K562 (cell line): ENCODE measurements at regions not wholly inside any gene's neighbourhood (a gene's known extent, or its start where the extent isn't known, plus 50 kb on each side); places are given as distances from the start of the nearest gene placed in this dataset.

Source experiments
- ARNT ChIP-seq, 2 experiments: fragments of 450-650 bp; IDR thresholded peaks; 2 replicates each; pipeline ENCODE4 v1.6.1; 2016; ENCODE audit warnings: mild to moderate bottlenecking in 1 of 2
- ATF2 ChIP-seq: sonication (generic); formaldehyde crosslinking; IDR thresholded peaks from 2 replicates; pipeline ENCODE4 v1.8.1; 2022; ENCODE audit warnings: missing genetic modification reagents
- GMEB1 ChIP-seq: fragments of 250-450 bp; sonication (Bioruptor Pico); IDR thresholded peaks from 2 replicates; pipeline ENCODE4 v1.4.0; 2020; ENCODE audit warnings: mild to moderate bottlenecking
- ZBTB49 ChIP-seq: sonication (generic); formaldehyde crosslinking; IDR thresholded peaks from 2 replicates; pipeline ENCODE4 v1.8.0; 2022; ENCODE audit warnings: missing genetic modification reagents, mild to moderate bottlenecking, borderline replicate concordance
- ZFP36 ChIP-seq: fragments of 150-350 bp; IDR thresholded peaks from 2 replicates; pipeline ENCODE4 v1.6.1; 2018; ENCODE audit warnings: low read length, low read depth; ENCODE audit not compliant: partially characterized antibody
- TF ChIP-seq, protein P1 (sequence below): fragments of 250-450 bp; sonication (Bioruptor Pico); IDR thresholded peaks from 2 replicates; pipeline ENCODE4 v1.5.0; 2020; ENCODE audit warnings: mild to moderate bottlenecking, borderline replicate concordance
- TF ChIP-seq, protein P2 (sequence below), 2 experiments: IDR thresholded peaks; 2 replicates each; pipeline ENCODE4 v1.6.1; 2011; ENCODE audit warnings: borderline replicate concordance in 1 of 2, control low read depth in 1 of 2, low read depth in 1 of 2, low read length in 1 of 2, mild to moderate bottlenecking in 1 of 2, mixed read lengths in 1 of 2, moderate library complexity in 1 of 2; ENCODE audit not compliant: insufficient read depth in 1 of 2, insufficient read length in 1 of 2, poor library complexity in 1 of 2, severe bottlenecking in 1 of 2; ENCODE audit errors: extremely low read depth in 1 of 2
- TF ChIP-seq, protein P3 (sequence below): fragments of 450-650 bp; IDR thresholded peaks from 2 replicates; pipeline ENCODE4 v1.6.1; 2016; ENCODE audit warnings: low read depth, mild to moderate bottlenecking, moderate library complexity

DNA sequence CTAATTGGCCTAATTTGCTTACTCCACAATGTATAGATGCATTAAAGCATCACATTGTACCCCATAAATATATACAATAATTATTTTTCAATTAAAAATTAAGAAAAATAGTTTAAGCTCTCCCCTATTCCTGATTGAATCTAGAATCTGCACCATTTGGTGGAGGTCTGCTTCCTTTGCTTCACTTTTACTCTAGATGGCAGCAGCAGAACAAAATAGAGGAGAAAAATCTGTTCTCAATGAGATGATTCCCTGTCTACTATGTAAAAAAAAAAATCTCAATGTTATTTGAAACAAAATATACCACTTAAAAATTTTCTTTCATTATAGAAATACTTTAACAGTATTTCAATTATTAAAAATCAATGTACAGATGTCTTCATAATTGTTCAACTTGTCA, 109.6 kb upstream of the FXR1 start (continued):
- no peak for TF ChIP-seq ZFP36
- TF ChIP-seq ATF2, result no peak
- no peak for TF ChIP-seq ZBTB49 (CRISPR knock-in tag)
- no peak for TF ChIP-seq ARNT (IDR thresholded peaks at IDR 0.05)
- TF ChIP-seq GMEB1 (CRISPR knock-in tag), result no peak
- TF ChIP-seq, protein P1, sequence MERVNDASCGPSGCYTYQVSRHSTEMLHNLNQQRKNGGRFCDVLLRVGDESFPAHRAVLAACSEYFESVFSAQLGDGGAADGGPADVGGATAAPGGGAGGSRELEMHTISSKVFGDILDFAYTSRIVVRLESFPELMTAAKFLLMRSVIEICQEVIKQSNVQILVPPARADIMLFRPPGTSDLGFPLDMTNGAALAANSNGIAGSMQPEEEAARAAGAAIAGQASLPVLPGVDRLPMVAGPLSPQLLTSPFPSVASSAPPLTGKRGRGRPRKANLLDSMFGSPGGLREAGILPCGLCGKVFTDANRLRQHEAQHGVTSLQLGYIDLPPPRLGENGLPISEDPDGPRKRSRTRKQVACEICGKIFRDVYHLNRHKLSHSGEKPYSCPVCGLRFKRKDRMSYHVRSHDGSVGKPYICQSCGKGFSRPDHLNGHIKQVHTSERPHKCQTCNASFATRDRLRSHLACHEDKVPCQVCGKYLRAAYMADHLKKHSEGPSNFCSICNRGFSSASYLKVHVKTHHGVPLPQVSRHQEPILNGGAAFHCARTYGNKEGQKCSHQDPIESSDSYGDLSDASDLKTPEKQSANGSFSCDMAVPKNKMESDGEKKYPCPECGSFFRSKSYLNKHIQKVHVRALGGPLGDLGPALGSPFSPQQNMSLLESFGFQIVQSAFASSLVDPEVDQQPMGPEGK, result no peak
- TF ChIP-seq, protein P2, sequence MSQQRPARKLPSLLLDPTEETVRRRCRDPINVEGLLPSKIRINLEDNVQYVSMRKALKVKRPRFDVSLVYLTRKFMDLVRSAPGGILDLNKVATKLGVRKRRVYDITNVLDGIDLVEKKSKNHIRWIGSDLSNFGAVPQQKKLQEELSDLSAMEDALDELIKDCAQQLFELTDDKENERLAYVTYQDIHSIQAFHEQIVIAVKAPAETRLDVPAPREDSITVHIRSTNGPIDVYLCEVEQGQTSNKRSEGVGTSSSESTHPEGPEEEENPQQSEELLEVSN (IDR thresholded peaks at IDR 0.05; ENCODE audit: borderline replicate concordance in 1 of 2, extremely low read depth in 1 of 2, insufficient read depth in 1 of 2, insufficient read length in 1 of 2, low read depth in 1 of 2, low read length in 1 of 2, poor library complexity in 1 of 2, severe bottlenecking in 1 of 2), result no peak
- TF ChIP-seq, protein P3, sequence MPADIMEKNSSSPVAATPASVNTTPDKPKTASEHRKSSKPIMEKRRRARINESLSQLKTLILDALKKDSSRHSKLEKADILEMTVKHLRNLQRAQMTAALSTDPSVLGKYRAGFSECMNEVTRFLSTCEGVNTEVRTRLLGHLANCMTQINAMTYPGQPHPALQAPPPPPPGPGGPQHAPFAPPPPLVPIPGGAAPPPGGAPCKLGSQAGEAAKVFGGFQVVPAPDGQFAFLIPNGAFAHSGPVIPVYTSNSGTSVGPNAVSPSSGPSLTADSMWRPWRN, result no peak
